Activated T-cell treated with anti-CD3 and anti-CD28 coated beads, Interleukin-2, amount 50 U/mL, for 24 hours (primary cell): ENCODE measurements at regions not wholly inside any gene's neighbourhood (a gene's known extent, or its start where the extent isn't known, plus 50 kb on each side); places are given as distances from the start of the nearest gene placed in this dataset.

Source experiments
- DNase-seq: peaks from one replicate; pipeline ENCODE4 v3.0.0-alpha.2; 2020
- H3K27ac Mint-ChIP-seq: 2 replicates; pipeline ENCODE4 v1.8.0; 2020; ENCODE audit warnings: mild to moderate bottlenecking, mixed read lengths
- H3K27me3 Mint-ChIP-seq: 2 replicates; pipeline ENCODE4 v1.8.0; 2020; ENCODE audit warnings: mixed read lengths
- H3K36me3 Mint-ChIP-seq: 2 replicates; pipeline ENCODE4 v1.8.0; 2020; ENCODE audit warnings: low read depth, mixed read lengths
- H3K4me1 Mint-ChIP-seq: 2 replicates; pipeline ENCODE4 v1.8.0; 2020; ENCODE audit warnings: low read depth, mixed read lengths
- H3K4me3 Mint-ChIP-seq: 2 replicates; pipeline ENCODE4 v1.8.0; 2020; ENCODE audit warnings: mild to moderate bottlenecking, moderate library complexity, mixed read lengths
- H3K9me3 Mint-ChIP-seq: 2 replicates; pipeline ENCODE4 v1.8.0; 2020; ENCODE audit warnings: mixed read lengths

DNA sequence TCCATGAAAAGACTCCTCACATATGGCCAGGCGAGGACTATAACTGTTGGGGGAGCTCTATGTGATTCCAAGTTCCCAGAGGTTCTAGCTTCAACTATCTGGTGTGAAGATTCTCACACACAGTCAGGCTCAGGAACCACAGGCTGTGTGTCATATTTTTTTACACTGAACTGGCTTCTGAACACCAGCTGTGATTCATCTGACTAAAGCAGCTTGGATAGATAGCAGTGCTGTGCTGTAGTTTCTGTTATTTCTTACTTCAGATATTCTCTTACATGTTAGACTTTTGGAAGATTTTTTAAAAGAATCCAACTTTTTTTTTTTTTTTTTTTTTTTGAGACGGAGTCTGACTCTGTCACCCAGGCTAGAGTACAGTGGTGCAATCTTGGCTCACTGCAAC, 140.7 kb upstream of the MCHR2 start:
- H3K9me3 Mint-ChIP-seq: peaks cover 6% of the 10 kb centered on the region
- no peak for DNase-seq
- H3K4me3 Mint-ChIP-seq: no peak overlapping the region
- no peak overlapping the region for H3K27ac Mint-ChIP-seq
- H3K36me3 Mint-ChIP-seq: no peaks in the 10 kb centered on the region
- H3K4me1 Mint-ChIP-seq: no peaks in the 10 kb centered on the region
- no peaks in the 10 kb centered on the region for H3K27me3 Mint-ChIP-seq

DNA sequence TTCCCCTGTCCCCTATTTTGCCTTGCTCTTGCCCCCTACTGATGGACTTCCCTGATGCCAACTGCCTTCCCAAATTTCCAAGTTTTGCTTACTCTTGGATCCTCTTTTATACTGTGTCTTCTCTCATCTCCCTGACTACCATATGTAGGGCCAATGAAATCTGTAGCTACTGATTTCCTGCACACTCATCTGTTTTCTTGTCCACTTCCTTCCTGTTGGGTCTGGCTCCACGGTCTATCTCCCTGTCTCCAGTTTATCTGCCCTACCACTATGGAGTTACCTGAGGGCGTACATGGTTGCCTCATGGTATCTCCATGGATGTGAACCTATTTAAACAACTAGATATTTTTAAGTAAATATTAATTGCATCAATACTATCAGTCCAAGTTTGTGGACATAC, 140.3 kb upstream of the MCHR2 start:
- Mint-ChIP-seq H3K9me3 (peaks cover 6% of the 10 kb centered on the region), H3K4me1 (no peaks in the 10 kb centered on the region), H3K4me3 (no peak overlapping the region), H3K27me3 (no peaks in the 10 kb centered on the region), H3K27ac (no peak overlapping the region), H3K36me3 (no peaks in the 10 kb centered on the region)
- no peak for DNase-seq

DNA sequence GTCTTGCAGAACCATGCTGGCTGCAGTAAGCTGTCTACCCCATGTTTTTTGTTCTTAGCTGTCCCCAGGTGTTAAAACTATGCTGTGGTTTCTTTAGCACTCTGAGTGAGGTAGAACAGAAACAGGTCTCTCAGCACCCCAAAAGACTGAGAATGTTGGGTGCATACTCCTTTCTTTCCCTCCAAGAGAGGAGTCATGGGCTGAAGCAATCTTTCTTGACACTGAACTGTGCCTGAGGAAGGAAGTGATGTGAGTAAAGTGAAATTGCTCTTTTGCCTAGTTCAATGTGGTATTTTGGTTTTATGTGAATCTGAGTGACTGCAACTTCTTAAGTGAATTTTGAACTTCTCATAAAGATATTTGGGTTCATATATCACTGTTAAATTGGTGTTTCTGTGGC, 138.0 kb upstream of the MCHR2 start:
- H3K27ac Mint-ChIP-seq: no peak overlapping the region
- H3K27me3 Mint-ChIP-seq: no peaks in the 10 kb centered on the region
- no peak for DNase-seq
- no peaks in the 10 kb centered on the region for H3K36me3 Mint-ChIP-seq
- H3K9me3 Mint-ChIP-seq: peaks cover 6% of the 10 kb centered on the region
- H3K4me3 Mint-ChIP-seq: no peak overlapping the region
- no peaks in the 10 kb centered on the region for H3K4me1 Mint-ChIP-seq

DNA sequence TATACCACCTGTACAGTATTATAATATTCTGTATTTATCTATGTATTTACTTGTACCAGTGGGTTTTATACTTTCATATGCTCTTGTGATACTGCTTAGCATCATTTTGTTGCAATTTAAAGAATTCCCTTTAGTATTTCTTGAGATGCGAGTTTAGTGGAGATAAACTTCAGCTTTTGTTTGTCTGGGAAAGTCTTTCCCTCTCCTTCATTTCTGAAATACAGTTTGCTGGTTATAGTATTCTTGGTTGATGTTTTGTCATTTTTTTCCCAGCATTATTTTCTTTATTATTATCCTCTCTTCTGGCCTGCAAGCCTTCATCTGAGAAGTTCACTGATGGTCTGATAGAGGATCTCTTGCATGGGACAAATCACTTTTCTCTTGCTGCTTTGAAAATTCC, 136.6 kb upstream of the MCHR2 start:
- H3K27me3 Mint-ChIP-seq: no peaks in the 10 kb centered on the region
- no peaks in the 10 kb centered on the region for H3K4me1 Mint-ChIP-seq
- no peak overlapping the region for H3K27ac Mint-ChIP-seq
- peaks cover 6% of the 10 kb centered on the region for H3K9me3 Mint-ChIP-seq
- H3K4me3 Mint-ChIP-seq: no peak overlapping the region
- no peak for DNase-seq
- H3K36me3 Mint-ChIP-seq: no peaks in the 10 kb centered on the region

DNA sequence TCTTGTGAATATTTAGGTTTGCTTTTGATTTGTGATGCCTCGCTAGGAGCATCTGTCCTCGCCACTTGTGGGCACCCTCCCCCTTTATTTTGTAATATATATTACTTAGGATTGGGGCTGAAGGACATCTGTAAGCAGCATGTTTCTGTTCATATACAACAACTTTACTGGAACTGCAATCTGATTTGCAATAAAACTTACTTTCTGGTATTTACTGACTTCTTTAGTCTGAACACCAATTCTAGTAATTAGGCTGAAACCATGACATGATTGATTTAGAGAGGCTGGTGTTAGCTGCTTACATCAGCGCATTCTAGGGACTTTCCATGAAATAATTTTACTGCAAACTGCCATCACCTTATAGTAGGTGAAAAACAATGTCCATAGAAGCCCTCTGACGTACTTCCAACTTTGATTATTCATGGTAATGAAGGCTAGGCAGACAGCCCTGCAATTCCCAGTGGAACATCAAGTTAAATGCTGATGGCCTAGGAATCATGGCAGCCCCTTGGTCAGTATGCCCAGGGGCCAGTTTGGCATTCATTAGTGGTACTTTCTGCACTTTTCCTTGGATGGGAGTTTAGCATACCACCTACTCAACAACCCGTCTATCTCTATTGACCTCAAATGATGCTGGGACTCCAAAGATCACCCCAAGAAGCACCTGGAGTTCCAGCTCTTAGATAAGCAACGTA, 132.9 kb upstream of the MCHR2 start:
- no peaks in the 10 kb centered on the region for H3K36me3 Mint-ChIP-seq
- DNase-seq: no peak
- no peak overlapping the region for H3K4me3 Mint-ChIP-seq
- H3K27me3 Mint-ChIP-seq: peaks cover 5% of the 10 kb centered on the region
- H3K9me3 Mint-ChIP-seq: peaks cover 6% of the 10 kb centered on the region
- H3K4me1 Mint-ChIP-seq: no peaks in the 10 kb centered on the region
- H3K27ac Mint-ChIP-seq: no peak overlapping the region

DNA sequence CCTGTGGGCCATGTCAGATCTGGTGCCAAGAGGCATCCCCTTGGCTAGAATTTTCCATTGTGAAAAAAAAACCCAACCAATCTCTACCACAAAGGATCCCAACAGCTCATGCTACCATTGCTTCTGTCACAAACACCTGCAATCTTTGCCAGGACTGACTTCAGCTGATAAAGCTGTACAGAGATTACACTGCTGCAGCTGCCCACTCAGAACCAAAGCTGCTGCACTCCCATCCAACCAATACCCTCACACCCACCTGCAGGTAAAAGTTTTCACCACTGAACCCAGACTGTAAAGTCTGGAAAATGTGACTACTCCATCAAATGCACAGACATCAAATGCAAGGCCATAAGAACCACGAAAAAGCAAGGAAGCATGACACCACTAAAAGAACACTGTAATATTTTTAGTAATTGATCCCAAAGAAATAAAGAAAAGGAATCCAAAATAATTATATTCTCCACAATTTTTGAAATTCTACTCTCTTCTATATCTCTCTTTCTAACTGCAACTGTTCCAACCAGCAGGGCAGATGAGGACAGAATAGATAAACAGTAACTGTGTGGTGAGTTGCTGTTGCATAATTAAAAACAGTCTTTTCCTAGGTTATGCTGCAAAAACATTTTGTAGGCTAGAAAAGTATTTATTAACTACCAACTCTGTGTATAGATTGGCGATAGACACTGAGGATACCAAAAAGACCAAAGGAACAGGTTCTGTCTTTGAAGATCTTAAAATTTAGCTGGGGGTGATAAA, 128.0 kb upstream of the MCHR2 start:
- Mint-ChIP-seq H3K9me3 (no peaks in the 10 kb centered on the region), H3K4me3 (no peak overlapping the region), H3K4me1 (no peaks in the 10 kb centered on the region), H3K27ac (no peak overlapping the region), H3K36me3 (no peaks in the 10 kb centered on the region), H3K27me3 (peaks cover 9% of the 10 kb centered on the region)
- DNase-seq: no peak

DNA sequence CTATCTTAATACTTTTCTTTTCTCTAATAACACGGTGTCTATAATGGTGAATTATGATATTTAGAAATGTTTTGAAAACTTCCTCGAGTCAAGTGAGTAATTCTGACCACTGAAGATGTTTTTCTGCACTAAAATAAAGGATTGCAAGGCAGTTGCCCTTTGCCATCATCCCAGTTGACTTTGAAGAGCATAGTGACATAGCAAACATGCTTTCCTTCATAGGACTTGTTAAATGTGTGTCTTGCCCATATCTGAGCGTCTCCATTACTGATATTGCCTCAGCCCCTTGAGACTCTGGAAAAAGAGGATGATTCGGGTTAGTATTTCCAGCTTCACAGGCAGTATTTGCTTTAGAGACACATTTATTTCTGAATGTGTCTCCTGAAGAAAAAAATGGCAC, 125.2 kb upstream of the MCHR2 start:
- Mint-ChIP-seq H3K4me3 (no peak overlapping the region), H3K27ac (no peak overlapping the region), H3K36me3 (no peaks in the 10 kb centered on the region), H3K27me3 (peaks cover 19% of the 10 kb centered on the region), H3K4me1 (no peaks in the 10 kb centered on the region), H3K9me3 (no peaks in the 10 kb centered on the region)
- no peak for DNase-seq

DNA sequence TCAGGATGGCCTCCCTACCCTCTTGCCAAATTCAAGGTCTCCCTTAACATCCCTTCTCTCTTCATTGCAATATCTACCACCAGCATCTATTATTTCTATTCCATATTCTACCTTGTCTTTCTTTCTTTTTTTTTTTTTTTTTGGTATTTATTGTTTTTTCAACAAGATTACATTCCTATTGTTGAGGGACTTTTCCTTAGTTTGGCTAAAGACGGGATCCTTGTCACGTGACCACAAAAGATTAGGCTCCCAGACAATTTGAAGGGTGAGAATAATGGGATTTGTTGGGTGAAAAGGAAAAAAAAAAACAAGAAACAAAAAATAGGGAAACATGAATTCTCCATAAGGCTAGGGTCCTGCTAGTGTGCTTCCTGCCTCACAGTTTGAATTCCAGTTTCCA, 124.3 kb upstream of the MCHR2 start:
- Mint-ChIP-seq H3K9me3 (no peaks in the 10 kb centered on the region), H3K36me3 (no peaks in the 10 kb centered on the region), H3K27me3 (peaks cover 21% of the 10 kb centered on the region), H3K4me1 (no peaks in the 10 kb centered on the region), H3K27ac (no peak overlapping the region), H3K4me3 (no peak overlapping the region)
- DNase-seq: no peak

DNA sequence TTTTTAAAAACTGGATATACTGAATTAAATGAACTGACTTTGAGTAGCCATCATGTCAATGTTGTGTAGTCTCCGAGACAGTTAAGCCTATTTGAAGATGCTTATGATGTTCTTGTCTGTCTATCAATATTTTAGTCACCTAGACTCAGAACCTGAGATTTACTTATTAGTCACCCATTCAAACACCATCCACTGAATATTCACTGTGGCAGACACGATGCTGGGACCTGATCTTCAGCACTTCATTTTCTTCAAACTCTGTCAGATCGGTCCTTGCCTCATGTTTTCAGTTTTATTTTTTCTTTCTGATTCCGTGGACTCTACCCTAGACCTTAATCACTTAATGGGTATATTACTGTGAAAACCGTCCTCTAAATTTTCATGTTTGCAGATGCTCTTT, 123.7 kb upstream of the MCHR2 start:
- Mint-ChIP-seq H3K27ac (no peak overlapping the region), H3K4me3 (no peak overlapping the region), H3K36me3 (no peaks in the 10 kb centered on the region), H3K9me3 (no peaks in the 10 kb centered on the region), H3K4me1 (no peaks in the 10 kb centered on the region), H3K27me3 (peaks cover 19% of the 10 kb centered on the region)
- no peak for DNase-seq

DNA sequence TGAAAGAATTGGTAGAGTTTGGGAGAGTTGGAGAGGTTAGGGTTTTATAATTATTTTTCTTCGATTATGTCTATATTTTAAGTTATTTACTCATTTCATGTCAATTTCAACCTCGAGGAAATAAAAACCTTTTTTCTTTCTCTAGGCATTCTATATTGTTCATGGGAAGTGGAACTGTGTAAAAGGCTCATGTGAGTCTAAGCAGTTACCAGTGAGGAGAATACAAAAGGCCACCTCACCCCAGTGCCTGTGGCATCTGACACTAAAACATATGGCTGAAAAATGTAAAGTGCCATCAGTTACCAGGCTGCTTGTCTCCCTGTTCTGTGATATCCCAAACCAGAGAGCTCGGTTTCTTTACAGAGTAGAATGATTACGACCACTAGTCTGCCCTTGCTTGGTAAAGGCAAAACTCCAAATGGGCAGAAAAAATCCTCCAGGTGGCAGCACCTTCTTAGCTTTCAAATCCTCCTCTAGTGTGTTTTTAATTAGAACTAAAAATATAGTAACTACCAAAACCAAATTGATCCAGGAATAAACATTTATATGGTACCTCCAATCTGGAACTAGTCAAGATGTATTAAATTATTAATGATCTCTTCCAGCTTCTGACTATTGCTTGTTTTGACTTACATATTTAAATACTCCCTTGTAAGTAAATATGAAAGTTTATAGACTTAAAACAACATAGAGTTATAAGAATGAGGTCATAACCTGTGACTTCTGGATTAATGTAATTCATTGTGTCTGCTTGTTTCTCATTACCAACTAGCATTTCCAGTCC, 122.6 kb upstream of the MCHR2 start:
- Mint-ChIP-seq H3K36me3 (no peaks in the 10 kb centered on the region), H3K9me3 (no peaks in the 10 kb centered on the region), H3K4me3 (no peak overlapping the region), H3K27ac (no peak overlapping the region), H3K27me3 (peaks cover 19% of the 10 kb centered on the region), H3K4me1 (no peaks in the 10 kb centered on the region)
- no peak for DNase-seq

DNA sequence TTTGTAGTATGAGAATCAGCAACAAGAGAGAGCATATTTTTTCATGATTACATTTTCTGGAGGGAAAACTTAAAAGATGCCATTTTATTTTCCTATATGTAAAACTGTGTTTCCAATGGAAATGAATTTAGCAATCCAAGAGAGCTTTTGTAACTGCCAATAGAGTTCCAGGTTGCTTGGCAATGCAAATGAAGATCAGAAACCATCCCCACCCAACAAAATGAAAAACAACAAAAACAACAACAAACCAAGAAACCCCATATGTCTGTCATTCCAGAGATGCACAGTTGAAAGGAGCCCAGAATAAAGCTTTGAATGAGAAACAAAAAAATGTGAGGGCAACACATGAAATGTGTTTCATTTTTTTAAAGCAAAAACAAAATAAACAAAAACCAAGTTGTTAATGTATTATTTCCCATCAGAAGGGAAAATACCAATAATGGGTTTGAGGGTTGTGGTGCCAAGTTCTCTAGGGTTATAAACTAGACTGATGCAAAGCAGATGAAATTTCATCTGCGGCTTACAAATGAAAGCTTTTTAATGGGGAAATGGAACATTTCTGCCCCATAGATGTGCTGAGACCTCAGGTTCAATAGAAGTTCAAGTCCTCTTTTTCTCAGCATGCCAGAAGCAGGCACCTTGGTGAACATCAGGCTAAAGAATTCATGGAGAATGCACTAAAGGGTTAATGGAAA, 121.5 kb upstream of the MCHR2 start:
- Mint-ChIP-seq H3K27ac (no peak overlapping the region), H3K27me3 (peaks cover 19% of the 10 kb centered on the region), H3K36me3 (no peaks in the 10 kb centered on the region), H3K9me3 (no peaks in the 10 kb centered on the region), H3K4me3 (no peak overlapping the region), H3K4me1 (no peaks in the 10 kb centered on the region)
- no peak for DNase-seq

DNA sequence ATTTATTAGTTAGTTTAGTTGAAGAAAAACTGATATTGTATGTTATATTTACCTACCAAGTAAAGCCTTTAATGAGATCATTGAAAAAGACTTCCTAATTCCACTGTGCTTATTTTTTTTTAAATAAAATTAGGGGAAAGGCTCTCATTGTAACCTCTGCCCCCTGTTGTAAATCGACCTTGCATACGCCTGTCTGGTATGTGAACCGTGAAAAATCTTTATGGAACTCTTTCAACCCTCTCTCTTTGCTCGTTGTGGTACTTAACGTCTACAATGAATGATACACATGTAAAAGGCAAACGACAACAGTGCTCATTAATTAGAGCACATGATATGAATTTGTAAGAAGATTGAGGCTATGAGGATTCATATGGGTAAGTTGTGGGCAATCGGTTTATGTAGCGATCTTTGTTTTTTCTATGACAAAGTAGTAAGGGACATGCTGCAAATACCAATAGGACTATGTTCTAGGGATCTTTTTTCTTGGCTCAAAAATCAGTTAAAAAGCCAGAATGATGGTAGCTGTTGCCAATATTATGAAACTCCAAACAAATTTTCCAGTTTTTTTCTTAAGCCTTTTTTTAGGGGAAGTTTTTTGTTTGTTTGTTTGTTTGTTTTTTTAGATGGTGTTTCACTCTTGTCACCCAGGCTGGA, 119.0 kb upstream of the MCHR2 start:
- Mint-ChIP-seq H3K27ac (no peak overlapping the region), H3K9me3 (no peaks in the 10 kb centered on the region), H3K4me3 (no peak overlapping the region), H3K36me3 (no peaks in the 10 kb centered on the region), H3K27me3 (peaks cover 20% of the 10 kb centered on the region), H3K4me1 (no peaks in the 10 kb centered on the region)
- DNase-seq: no peak

DNA sequence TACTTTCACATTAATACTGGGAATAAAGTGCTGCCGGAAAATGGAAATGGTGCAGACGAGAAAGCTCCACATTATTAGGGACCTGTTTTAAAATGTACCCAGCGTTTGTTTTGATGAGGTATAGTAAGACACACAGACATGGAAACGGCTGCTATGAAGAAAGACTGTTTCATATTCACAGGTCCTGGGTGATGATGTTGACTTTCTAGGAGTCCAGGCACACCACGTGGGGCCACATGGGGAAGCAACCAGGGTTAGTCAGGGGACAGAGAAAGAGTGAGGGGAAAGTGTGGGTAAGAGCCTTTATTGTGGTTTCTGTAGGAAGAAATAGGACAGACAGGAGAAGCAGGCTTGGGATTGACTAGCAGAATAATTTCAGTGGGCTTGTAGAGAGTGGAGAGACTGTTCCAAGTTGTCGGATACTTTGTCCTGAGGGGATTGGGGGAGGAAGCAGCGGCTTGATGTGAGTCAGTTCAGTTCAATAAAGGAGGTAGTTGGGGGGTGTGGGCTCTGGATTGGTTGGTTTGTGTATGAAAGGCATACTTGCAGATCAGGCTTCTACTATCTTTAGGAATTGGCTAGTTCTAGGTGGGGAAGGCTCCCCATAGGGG, 112.0 kb upstream of the MCHR2 start:
- Mint-ChIP-seq H3K9me3 (no peaks in the 10 kb centered on the region), H3K4me3 (no peak overlapping the region), H3K27me3 (peaks cover 23% of the 10 kb centered on the region), H3K4me1 (no peaks in the 10 kb centered on the region), H3K36me3 (no peaks in the 10 kb centered on the region), H3K27ac (no peak overlapping the region)
- no peak for DNase-seq

DNA sequence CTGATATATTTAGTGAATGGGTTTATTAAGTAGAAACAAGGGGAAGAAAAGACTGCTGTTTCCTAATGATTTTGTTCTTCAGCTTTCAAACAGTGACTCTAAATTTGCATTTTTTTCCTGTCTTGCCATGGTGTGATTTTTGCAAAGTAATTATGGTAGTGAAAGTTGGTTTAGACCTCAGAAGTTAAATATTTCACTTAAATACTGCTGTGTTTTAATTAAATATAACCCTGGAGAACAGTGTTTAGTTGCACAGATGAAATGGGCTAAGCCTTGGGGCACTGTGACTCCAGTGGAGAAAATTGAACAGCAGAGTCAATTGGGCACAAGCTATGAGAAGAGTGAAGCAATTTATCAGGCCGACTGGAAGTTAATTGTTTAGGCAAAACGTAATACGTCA, 111.1 kb upstream of the MCHR2 start:
- DNase-seq: no peak
- Mint-ChIP-seq H3K27ac (no peak overlapping the region), H3K36me3 (no peaks in the 10 kb centered on the region), H3K27me3 (peaks cover 23% of the 10 kb centered on the region), H3K4me3 (no peak overlapping the region), H3K4me1 (no peaks in the 10 kb centered on the region), H3K9me3 (no peaks in the 10 kb centered on the region)
